Choroid plexus epithelial cell (primary cell): ENCODE measurements at regions not wholly inside any gene's neighbourhood (a gene's known extent, or its start where the extent isn't known, plus 50 kb on each side); places are given as distances from the start of the nearest gene placed in this dataset.
A peak's percentile ranks its signal among the peaks of the same experiment; 100 is the strongest.
"Not testable (repeated sequence)": the region's sequence is repeated elsewhere in the genome, so short reads cannot be mapped to it uniquely, and the experiment has no call there.

Source experiments
- DNase-seq: peaks from one replicate; pipeline ENCODE4 v3.0.0-alpha.2; 2010; ENCODE audit warnings: low read depth
- H3K4me3 ChIP-seq: 2 replicates; pipeline ENCODE4 v1.5.1; 2011; ENCODE audit warnings: low read depth, mild to moderate bottlenecking, control low read depth, low read length, moderate library complexity
- CTCF ChIP-seq: conservative IDR thresholded peaks from 2 replicates; pipeline ENCODE4 v1.5.1; 2011; ENCODE audit warnings: low read depth, mild to moderate bottlenecking, control low read depth, inconsistent platforms, low read length, moderate library complexity

GRCh38 chr5:164532235-164532900, 1026.9 kb downstream of the MAT2B start:
- no peak overlapping the region for H3K4me3 ChIP-seq
- TF ChIP-seq CTCF: no peak
- DNase-seq: no peak

- H3K4me3 ChIP-seq, DNase-seq: not testable (repeated sequence)
These were observed 1028.0 kb downstream of the MAT2B start for GRCh38 chr5:164533426-164533825.

- no peak overlapping the region for H3K4me3 ChIP-seq
- no peak for DNase-seq
- TF ChIP-seq CTCF: no peak
These were observed 1034.8 kb downstream of the MAT2B start for GRCh38 chr5:164540174-164540573.

GRCh38 chr5:164545507-164545906, 1040.1 kb downstream of the MAT2B start:
- no peak for DNase-seq
- TF ChIP-seq CTCF: no peak
- H3K4me3 ChIP-seq: no peak overlapping the region

GRCh38 chr5:164553851-164554250, 1048.4 kb downstream of the MAT2B start:
- no peak overlapping the region for H3K4me3 ChIP-seq
- TF ChIP-seq CTCF: no peak
- no peak for DNase-seq

- DNase-seq: peak; percentile 10
- TF ChIP-seq CTCF: no peak
These were observed 1050.4 kb downstream of the MAT2B start for GRCh38 chr5:164555809-164556208.

GRCh38 chr5:164560216-164560615, 1054.8 kb downstream of the MAT2B start:
- TF ChIP-seq CTCF: no peak
- no peak overlapping the region for H3K4me3 ChIP-seq
- DNase-seq: no peak

More at GRCh38 chr5:164555809-164556208, 1050.4 kb downstream of the MAT2B start:
- no peak overlapping the region for H3K4me3 ChIP-seq
